IMR-90 (cell line): ENCODE measurements at regions not wholly inside any gene's neighbourhood (a gene's known extent, or its start where the extent isn't known, plus 50 kb on each side); places are given as distances from the start of the nearest gene placed in this dataset.
A peak's percentile ranks its signal among the peaks of the same experiment; 100 is the strongest.

Source experiments
- ATAC-seq: fragments of 200-7000 bp; cut with Tn5 transposase; 2 replicates; pipeline ENCODE4 v1.9.1; 2020; ENCODE audit warnings: low read depth, mild to moderate bottlenecking, moderate library complexity
- BruUV-seq: library from RNA; stranded (reverse); fragments of 400-500 nt; replicated peaks from 2 replicates; lab custom pipeline; 2021; lab: Mats Ljungman, UMichigan
- CTCF ChIA-PET: fragments of 300-600 bp; formaldehyde crosslinking; extraction: SDS; loops from one replicate; lab custom pipeline; 2021; ENCODE audit warnings: antibody characterized with exemption; lab: Yijun Ruan, JAX
- POLR2A ChIA-PET: fragments of 300-600 bp; sonication (Branson Sonifier 250); formaldehyde crosslinking; loops from one replicate; lab custom pipeline; 2022; ENCODE audit warnings: antibody characterized with exemption; ENCODE audit not compliant: unreplicated experiment; lab: Charles Lee
- DNase-seq: peaks from one replicate; pipeline ENCODE4 v3.0.0; 2013
- H2AFZ ChIP-seq: replicated peaks from 2 replicates; pipeline ENCODE3; 2013; ENCODE audit warnings: low read length, mild to moderate bottlenecking; ENCODE audit not compliant: poor library complexity
- H2AK5ac ChIP-seq: 2 replicates; pipeline ENCODE4 v1.6.1; 2013; ENCODE audit warnings: low read depth, low read length, inconsistent platforms
- H2AK9ac ChIP-seq: replicated peaks from 2 replicates; pipeline ENCODE3; 2013; ENCODE audit warnings: mild to moderate bottlenecking, low read depth, low read length, moderate library complexity; ENCODE audit not compliant: poor library complexity
- H2BK120ac ChIP-seq: 2 replicates; pipeline ENCODE4 v1.6.1; 2013; ENCODE audit warnings: low read depth, low read length, inconsistent platforms
- H2BK15ac ChIP-seq: 3 replicates; pipeline ENCODE4 v1.6.1; 2013; ENCODE audit warnings: low read depth, low read length, inconsistent platforms
- H2BK20ac ChIP-seq: 2 replicates; pipeline ENCODE4 v1.6.1; 2013; ENCODE audit warnings: low read depth, mild to moderate bottlenecking, inconsistent platforms, low read length, moderate library complexity
- H2BK5ac ChIP-seq: 2 replicates; pipeline ENCODE4 v1.6.1; 2013; ENCODE audit warnings: mild to moderate bottlenecking, low read depth, low read length, inconsistent platforms; ENCODE audit not compliant: poor library complexity, severe bottlenecking
- H3K14ac ChIP-seq: replicated peaks from 2 replicates; pipeline ENCODE4 v1.6.1; 2013; ENCODE audit warnings: low read depth, low read length, inconsistent platforms
- H3K18ac ChIP-seq: 2 replicates; pipeline ENCODE4 v1.6.1; 2013; ENCODE audit warnings: low read depth, low read length, control low read depth
- H3K23ac ChIP-seq: 2 replicates; pipeline ENCODE4 v1.6.1; 2013; ENCODE audit warnings: low read depth, low read length, inconsistent platforms
- H3K27ac ChIP-seq: 2 replicates; pipeline ENCODE4 v1.5.1; 2013; ENCODE audit warnings: mild to moderate bottlenecking, control low read depth, low read length; ENCODE audit not compliant: insufficient read depth
- H3K27me3 ChIP-seq: 2 replicates; pipeline ENCODE4 v1.6.1; 2013; ENCODE audit warnings: low read length; ENCODE audit not compliant: control insufficient read depth, insufficient read depth
- H3K36me3 ChIP-seq: 2 replicates; pipeline ENCODE4 v1.6.1; 2013; ENCODE audit warnings: low read length, mixed read lengths; ENCODE audit not compliant: control insufficient read depth, insufficient read depth
- H3K4ac ChIP-seq: 2 replicates; pipeline ENCODE4 v1.6.1; 2013; ENCODE audit warnings: low read depth, low read length, inconsistent platforms
- H3K4me1 ChIP-seq: 2 replicates; pipeline ENCODE4 v1.6.1; 2013; ENCODE audit warnings: low read length, mixed read lengths; ENCODE audit not compliant: control insufficient read depth, insufficient read depth
- H3K4me2 ChIP-seq: 2 replicates; pipeline ENCODE4 v1.6.1; 2013; ENCODE audit warnings: low read depth, mild to moderate bottlenecking, control low read depth, low read length, moderate library complexity
- H3K4me3 ChIP-seq: 2 replicates; pipeline ENCODE4 v1.5.1; 2013; ENCODE audit warnings: low read depth, mild to moderate bottlenecking, control low read depth, low read length, moderate library complexity; ENCODE audit not compliant: insufficient read depth
- H3K56ac ChIP-seq: 2 replicates; pipeline ENCODE4 v1.6.1; 2013; ENCODE audit warnings: low read length, inconsistent platforms; ENCODE audit not compliant: insufficient read depth; ENCODE audit errors: extremely low read depth
- H3K79me1 ChIP-seq, 2 experiments: 2 replicates each; pipeline ENCODE4 v1.6.1; 2013; ENCODE audit warnings: low read length in 2 of 2, inconsistent platforms in 1 of 2, low read depth in 1 of 2
- H3K9ac ChIP-seq: 2 replicates; pipeline ENCODE4 v1.6.1; 2013; ENCODE audit warnings: low read depth, low read length, control low read depth
- H3K9me1 ChIP-seq: 2 replicates; pipeline ENCODE4 v1.6.1; 2013; ENCODE audit warnings: low read length, inconsistent platforms; ENCODE audit not compliant: insufficient read depth
- H3K9me3 ChIP-seq: 2 replicates; pipeline ENCODE4 v1.6.1; 2013; ENCODE audit warnings: low read length; ENCODE audit not compliant: control insufficient read depth, insufficient read depth
- H4K20me1 ChIP-seq: 2 replicates; pipeline ENCODE4 v1.6.1; 2013; ENCODE audit warnings: low read length, inconsistent platforms; ENCODE audit not compliant: insufficient read depth
- H4K5ac ChIP-seq: 2 replicates; pipeline ENCODE4 v1.6.1; 2013; ENCODE audit warnings: mild to moderate bottlenecking, low read depth, low read length, control low read depth
- H4K8ac ChIP-seq, 2 experiments: 2 replicates each; pipeline ENCODE4 v1.6.1; 2013; ENCODE audit warnings: low read depth in 2 of 2, low read length in 2 of 2, control low read depth in 1 of 2, inconsistent platforms in 1 of 2
- H4K91ac ChIP-seq: 2 replicates; pipeline ENCODE4 v1.6.1; 2013; ENCODE audit warnings: low read depth, low read length, inconsistent platforms; ENCODE audit not compliant: insufficient read depth
- FOS ChIP-seq: fragments of 150-350 bp; IDR thresholded peaks from 2 replicates; pipeline ENCODE4 v1.6.1; 2016; ENCODE audit warnings: low read depth, low read length
- MAFK ChIP-seq: IDR thresholded peaks from 2 replicates; pipeline ENCODE4 v1.6.1; 2012; ENCODE audit warnings: low read depth, low read length, improper control_type of control experiment
- WGBS, 2 experiments: methylation state at CpG; one replicate each; pipeline versions ENCODE4 v1.1.5 to v1.1.7; 2013; ENCODE audit warnings: missing lambda C conversion rate in 2 of 2; ENCODE audit not compliant: insufficient read length in 1 of 2; ENCODE audit errors: extremely low coverage in 2 of 2; 5-methylcytosine and 5-hydroxymethylcytosine counted together
- dilution Hi-C: fragments of 300-500 bp; cut with HindIII; formaldehyde crosslinking; loops from one replicate; pipeline ENCODE4 v1.14.3; 2018; ENCODE audit warnings: low sequenced_read_pairs; ENCODE audit not compliant: unreplicated experiment
- in situ Hi-C: fragments of 300-500 bp; cut with MboI; formaldehyde crosslinking; loops from 3 replicates; pipeline ENCODE4 v1.14.3; 2019; ENCODE audit warnings: low sequenced_read_pairs, inconsistent platforms, mixed read lengths
- intact Hi-C: fragments of 100-400 bp; cut with micrococcal nuclease; formaldehyde crosslinking; loops from 2 replicates; pipeline ENCODE4 v1.10.0; 2022

DNA sequence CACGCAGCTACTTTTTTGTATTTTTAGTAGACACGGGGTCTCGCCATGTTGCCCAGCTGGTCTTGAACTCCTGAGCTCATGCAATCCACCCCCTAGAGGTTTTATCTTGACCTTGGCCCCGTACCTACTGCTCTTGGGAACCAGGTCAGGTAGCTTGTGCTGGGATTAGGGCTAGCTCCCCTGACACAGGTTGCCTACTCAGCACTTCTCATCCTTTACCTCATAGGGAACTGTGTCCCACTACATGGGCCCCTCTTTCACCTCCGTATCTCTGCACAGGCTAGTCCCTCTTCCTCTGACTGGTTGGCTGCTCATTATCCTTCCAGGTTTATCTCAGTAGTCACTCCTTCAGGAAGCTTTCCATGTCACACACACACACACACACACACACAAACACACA is 58.0 kb upstream of the ITPRID1 start:
- no peaks in the 10 kb centered on the region for H3K9me1 ChIP-seq
- no peak overlapping the region for H2BK15ac ChIP-seq
- no peaks in the 10 kb centered on the region for H4K20me1 ChIP-seq
- H4K91ac ChIP-seq, result no peak overlapping the region
- ChIA-PET CTCF (no interaction called here), POLR2A (no interaction called here)
- H3K4ac ChIP-seq, result no peak overlapping the region
- no peak overlapping the region for H3K4me3 ChIP-seq
- in situ Hi-C loops, result no loop called here
- dilution Hi-C loops, result no loop called here
- no peak overlapping the region for H3K18ac ChIP-seq
- H3K27me3 ChIP-seq, result no peaks in the 10 kb centered on the region
- H3K9me3 ChIP-seq, result no peaks in the 10 kb centered on the region
- intact Hi-C loops, result no loop called here
- DNase-seq (no peak), ATAC-seq (no peak)
- H2AFZ ChIP-seq, result no peak overlapping the region
- no peaks in the 10 kb centered on the region for H3K79me1 ChIP-seq
- H4K5ac ChIP-seq, result no peak overlapping the region
- H3K4me1 ChIP-seq, result no peaks in the 10 kb centered on the region
- H2BK20ac ChIP-seq, result no peak overlapping the region
- H2AK9ac ChIP-seq, result no peak overlapping the region
- no peak overlapping the region for H2BK5ac ChIP-seq
- no peak overlapping the region for H3K9ac ChIP-seq
- no peak overlapping the region for H2AK5ac ChIP-seq
- no peak overlapping the region for H3K27ac ChIP-seq
- no peak overlapping the region for H3K56ac ChIP-seq
- H3K4me2 ChIP-seq, result no peak overlapping the region
- no peak overlapping the region for H4K8ac ChIP-seq
- no peaks in the 10 kb centered on the region for H3K36me3 ChIP-seq
- no peak overlapping the region for H2BK120ac ChIP-seq
- TF ChIP-seq FOS, result no peak
- peak; percentile 24; the same call in 1 of the 2 replicates for TF ChIP-seq MAFK
- BruUV-seq, result no TSS peak
- WGBS, 2 experiments, result 66% methylated on average over 3 of the region's 5 CpGs; no CpG with 5 or more reads in 1 of the 2 experiments
- no peak overlapping the region for H3K23ac ChIP-seq
- H3K14ac ChIP-seq, result no peak overlapping the region
